ENCODE measurements at regions not wholly inside any gene's neighbourhood (a gene's known extent, or its start where the extent isn't known, plus 50 kb on each side); places are given as distances from the start of the nearest gene placed in this dataset.

- H3K27me3 ChIP-seq: peaks cover 0 to 2% (median 0%) of the 10 kb centered on the region in 3 donors
- H3K27ac ChIP-seq: no peak overlapping the region
- H3K4me1 ChIP-seq: no peaks in the 10 kb centered on the region
- H3K9me3 ChIP-seq: no peaks in the 10 kb centered on the region
- no peak overlapping the region for H3K4me3 ChIP-seq
- H3K36me3 ChIP-seq: no peaks in the 10 kb centered on the region
- intact Hi-C loops (cut with DNase I; ENCODE audit: low total_unique reads) (no loop called here), in situ Hi-C loops (cut with MboI; ENCODE audit: low sequenced_read_pairs in 4 of 4) (no loop called here)
- no peak for TF ChIP-seq CTCF (IDR thresholded peaks at IDR 0.05 in 4 of 5, conservative IDR thresholded peaks at IDR 0.05 in 1 of 5)
- no peak for TF ChIP-seq POLR2A (IDR thresholded peaks at IDR 0.05)
- ATAC-seq (no peak), DNase-seq (no peak)
Measured at GRCh38 chr11:134700101-134700640, 288.1 kb upstream of the B3GAT1 start.

GRCh38 chr11:134696455-134696854 lies 284.4 kb upstream of the B3GAT1 start:
- DNase-seq (no peak), ATAC-seq (no peak)
- H3K27me3 ChIP-seq: no peaks in the 10 kb centered on the region
- TF ChIP-seq CTCF (IDR thresholded peaks at IDR 0.05 in 4 of 5, conservative IDR thresholded peaks at IDR 0.05 in 1 of 5) (no peak), POLR2A (IDR thresholded peaks at IDR 0.05) (no peak)
- no peak overlapping the region for H3K27ac ChIP-seq
- intact Hi-C loops (cut with DNase I; ENCODE audit: low total_unique reads): no loop called here
- no peaks in the 10 kb centered on the region for H3K36me3 ChIP-seq
- in situ Hi-C loops (cut with MboI; ENCODE audit: low sequenced_read_pairs in 4 of 4): no loop called here
- no peaks in the 10 kb centered on the region for H3K4me1 ChIP-seq
- no peak overlapping the region for H3K4me3 ChIP-seq
- H3K9me3 ChIP-seq: no peaks in the 10 kb centered on the region

DNA sequence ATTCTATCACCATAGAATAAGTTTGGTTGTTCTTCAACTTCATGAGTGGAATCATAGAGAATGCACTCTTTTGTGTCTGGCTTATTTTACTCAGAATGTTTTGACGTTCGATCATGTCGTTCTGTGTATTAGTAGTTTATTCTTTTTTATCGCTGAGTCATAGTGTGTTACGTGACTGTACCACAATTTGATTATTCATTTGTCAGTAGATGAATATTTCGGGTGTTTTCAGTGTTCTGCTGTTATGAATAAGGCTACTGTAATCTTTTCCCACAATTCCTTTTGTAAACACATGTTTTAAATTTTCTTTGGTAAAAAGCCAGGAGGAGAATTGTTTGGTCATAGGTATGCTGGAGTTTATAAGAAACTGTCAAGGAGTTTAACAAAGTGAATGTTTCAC lies 279.9 kb upstream of the B3GAT1 start:
- ATAC-seq (no peak), DNase-seq (no peak)
- TF ChIP-seq CTCF (IDR thresholded peaks at IDR 0.05 in 4 of 5, conservative IDR thresholded peaks at IDR 0.05 in 1 of 5) (no peak), POLR2A (IDR thresholded peaks at IDR 0.05) (no peak)
- Histone ChIP-seq H3K27ac (no peak overlapping the region), H3K4me1 (no peaks in the 10 kb centered on the region), H3K36me3 (no peaks in the 10 kb centered on the region), H3K4me3 (no peak overlapping the region), H3K27me3 (peaks cover 0 to 8% (median 0%) of the 10 kb centered on the region in 3 donors), H3K9me3 (no peaks in the 10 kb centered on the region)
- in situ Hi-C loops (cut with MboI; ENCODE audit: low sequenced_read_pairs in 4 of 4) (no loop called here), intact Hi-C loops (cut with DNase I; ENCODE audit: low total_unique reads) (no loop called here)

DNA sequence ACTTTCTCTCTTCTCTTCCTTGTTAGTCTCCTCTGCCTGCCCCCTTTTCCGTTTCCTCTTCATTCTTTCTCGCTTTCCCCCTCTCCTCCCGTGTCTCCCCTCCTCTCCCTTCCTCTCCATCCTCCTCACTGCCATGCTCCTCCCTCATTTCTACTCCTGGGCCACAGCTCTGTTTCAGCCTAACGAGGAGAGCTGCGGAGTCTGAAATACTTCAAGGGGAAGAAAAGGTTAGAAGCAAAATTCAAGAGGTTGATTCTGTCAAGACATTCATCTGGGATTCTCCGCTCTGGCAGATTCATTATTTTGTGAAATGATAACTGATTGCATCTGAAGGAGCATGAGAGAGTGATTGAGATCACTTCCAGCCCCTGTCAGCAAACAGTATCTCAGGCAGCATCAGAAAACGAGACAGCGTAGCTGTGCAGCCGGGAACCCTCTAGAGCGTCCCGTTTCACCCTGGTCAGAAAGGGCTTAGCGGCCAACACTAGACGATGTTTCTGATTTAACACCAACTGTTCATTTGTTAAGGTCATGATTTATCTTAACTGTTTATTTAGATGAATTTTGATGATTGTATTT lies 279.3 kb upstream of the B3GAT1 start:
- in situ Hi-C loops (cut with MboI; ENCODE audit: low sequenced_read_pairs in 4 of 4): no loop called here
- Histone ChIP-seq H3K4me1 (no peaks in the 10 kb centered on the region), H3K9me3 (no peaks in the 10 kb centered on the region), H3K27me3 (peaks cover 0 to 8% (median 0%) of the 10 kb centered on the region in 3 donors), H3K36me3 (no peaks in the 10 kb centered on the region), H3K27ac (no peak overlapping the region), H3K4me3 (no peak overlapping the region)
- intact Hi-C loops (cut with DNase I; ENCODE audit: low total_unique reads): no loop called here
- ATAC-seq (no peak), DNase-seq (no peak)
- TF ChIP-seq POLR2A (IDR thresholded peaks at IDR 0.05) (no peak), CTCF (IDR thresholded peaks at IDR 0.05 in 4 of 5, conservative IDR thresholded peaks at IDR 0.05 in 1 of 5) (no peak)

DNA sequence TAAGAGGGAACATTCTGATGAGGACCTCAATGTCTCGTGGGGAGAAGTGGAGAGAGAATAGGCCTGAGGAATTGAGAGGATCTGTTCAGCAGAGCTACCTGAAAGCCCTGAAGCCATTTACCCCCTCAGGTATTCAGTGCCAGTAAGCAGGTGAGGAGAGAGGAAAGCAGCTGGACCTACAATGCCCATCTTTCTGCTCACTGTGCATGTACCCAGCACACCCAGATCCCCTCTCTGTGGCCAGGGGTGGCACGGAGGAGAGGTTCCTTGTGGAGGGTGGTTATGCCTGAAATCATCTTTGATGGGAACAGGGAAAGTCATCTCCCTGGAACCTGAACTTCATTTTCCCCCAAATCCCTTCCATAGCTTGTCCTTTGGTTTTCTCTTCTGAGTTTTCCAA lies 277.8 kb upstream of the B3GAT1 start:
- H3K27me3 ChIP-seq: peaks cover 0 to 11% (median 0%) of the 10 kb centered on the region in 3 donors
- TF ChIP-seq CTCF (IDR thresholded peaks at IDR 0.05 in 4 of 5, conservative IDR thresholded peaks at IDR 0.05 in 1 of 5): no peak
- TF ChIP-seq POLR2A (IDR thresholded peaks at IDR 0.05): no peak
- intact Hi-C loops (cut with DNase I; ENCODE audit: low total_unique reads): no loop called here
- H3K9me3 ChIP-seq: no peaks in the 10 kb centered on the region
- no peaks in the 10 kb centered on the region for H3K36me3 ChIP-seq
- no peaks in the 10 kb centered on the region for H3K4me1 ChIP-seq
- in situ Hi-C loops (cut with MboI; ENCODE audit: low sequenced_read_pairs in 4 of 4): no loop called here
- no peak for DNase-seq
- no peak for ATAC-seq
- H3K27ac ChIP-seq: no peak overlapping the region
- no peak overlapping the region for H3K4me3 ChIP-seq
